GM23248 (cell line): ENCODE measurements at regions not wholly inside any gene's neighbourhood (a gene's known extent, or its start where the extent isn't known, plus 50 kb on each side); places are given as distances from the start of the nearest gene placed in this dataset.

Experiments
- EZH2 ChIP-seq: fragments of 200-600 bp; sonication (generic); IDR thresholded peaks from 2 replicates; pipeline ENCODE4 v1.6.1; 2018; ENCODE audit warnings: antibody characterized with exemption, mild to moderate bottlenecking; ENCODE audit not compliant: insufficient read depth, poor library complexity, severe bottlenecking
- EZH2phosphoT487 ChIP-seq: fragments of 200-600 bp; sonication (generic); IDR thresholded peaks from 2 replicates; pipeline ENCODE4 v1.6.1; 2018; ENCODE audit warnings: antibody characterized with exemption, moderate library complexity, mild to moderate bottlenecking, low read depth; ENCODE audit not compliant: insufficient read depth

GRCh38 chr11:104661901-104662300 is 236.4 kb downstream of the CASP12 start:
- TF ChIP-seq EZH2 (no peak), EZH2phosphoT487 (no peak)
